WTC11 (cell line): ENCODE measurements at regions not wholly inside any gene's neighbourhood (a gene's known extent, or its start where the extent isn't known, plus 50 kb on each side); places are given as distances from the start of the nearest gene placed in this dataset.

Source experiments
- CBFB ChIP-seq: sonication (generic); formaldehyde crosslinking; IDR thresholded peaks from 2 replicates; pipeline ENCODE4 v1.8.1; 2022; ENCODE audit warnings: mild to moderate bottlenecking, low read depth, missing genetic modification reagents
- CREB1 ChIP-seq: sonication (generic); formaldehyde crosslinking; IDR thresholded peaks from 2 replicates; pipeline ENCODE4 v1.8.0; 2023; ENCODE audit warnings: mild to moderate bottlenecking, missing genetic modification reagents
- CTCF ChIP-seq: fragments of 200-600 bp; IDR thresholded peaks from 2 replicates; pipeline ENCODE4 v1.8.0; 2022; ENCODE audit warnings: antibody characterized with exemption
- JUN ChIP-seq: sonication (generic); formaldehyde crosslinking; IDR thresholded peaks from 2 replicates; pipeline ENCODE4 v1.8.0; 2023; ENCODE audit warnings: mild to moderate bottlenecking, missing genetic modification reagents
- NFATC4 ChIP-seq: fragments of 250-450 bp; sonication (Bioruptor Pico); IDR thresholded peaks from 2 replicates; pipeline ENCODE4 v1.9.0; 2021; ENCODE audit warnings: mild to moderate bottlenecking
- PREB ChIP-seq: sonication (generic); formaldehyde crosslinking; IDR thresholded peaks from 2 replicates; pipeline ENCODE4 v1.8.1; 2022; ENCODE audit warnings: mild to moderate bottlenecking, missing genetic modification reagents, moderate library complexity, borderline replicate concordance
- STAT6 ChIP-seq: sonication (generic); formaldehyde crosslinking; conservative IDR thresholded peaks from 2 replicates; pipeline ENCODE4 v1.8.1; 2023; ENCODE audit warnings: mild to moderate bottlenecking, low read depth, missing genetic modification reagents, moderate library complexity
- TCF7 ChIP-seq: sonication (generic); formaldehyde crosslinking; IDR thresholded peaks from 2 replicates; pipeline ENCODE4 v1.8.0; 2022; ENCODE audit warnings: mild to moderate bottlenecking, low read depth, missing genetic modification reagents, moderate library complexity
- ZNF121 ChIP-seq: sonication (generic); formaldehyde crosslinking; IDR thresholded peaks from 2 replicates; pipeline ENCODE4 v1.8.0; 2023; ENCODE audit warnings: missing genetic modification reagents
- ZNF317 ChIP-seq: sonication (generic); formaldehyde crosslinking; IDR thresholded peaks from 2 replicates; pipeline ENCODE4 v1.8.1; 2023; ENCODE audit warnings: low read depth, mild to moderate bottlenecking, moderate library complexity, missing genetic modification reagents, borderline replicate concordance
- TF ChIP-seq, protein P1 (sequence below): sonication (generic); formaldehyde crosslinking; IDR thresholded peaks from 2 replicates; pipeline ENCODE4 v1.8.1; 2023; ENCODE audit warnings: mild to moderate bottlenecking, missing genetic modification reagents
- TF ChIP-seq, protein P2 (sequence below): sonication (generic); formaldehyde crosslinking; IDR thresholded peaks from 2 replicates; pipeline ENCODE4 v1.8.0; 2022; ENCODE audit warnings: mild to moderate bottlenecking, missing genetic modification reagents

DNA sequence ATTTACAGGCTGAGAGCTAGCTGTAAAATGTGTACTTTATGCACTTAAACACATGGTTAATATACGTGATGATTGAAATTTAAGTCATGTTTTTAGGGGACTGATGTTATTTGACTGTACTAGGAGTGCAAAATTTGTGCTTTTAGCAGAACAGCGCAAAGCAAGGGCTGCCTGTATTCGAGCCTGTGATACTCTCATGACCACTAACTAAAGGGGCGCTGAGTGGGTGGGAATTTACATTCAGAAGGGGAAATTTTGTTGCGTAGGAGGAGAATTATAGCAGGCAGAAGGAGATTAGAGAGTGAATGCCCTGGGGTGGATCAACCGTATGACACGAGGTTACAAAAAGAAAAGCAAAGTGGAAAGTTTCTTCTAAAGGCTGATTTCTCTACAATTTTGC is 271.8 kb upstream of the HTR2A start:
- TF ChIP-seq CTCF, result no peak
- TF ChIP-seq CREB1, result no peak
- TF ChIP-seq STAT6 (CRISPR knock-in tag), result no peak
- TF ChIP-seq CBFB (CRISPR knock-in tag), result no peak
- no peak for TF ChIP-seq ZNF317 (CRISPR knock-in tag)
- no peak for TF ChIP-seq TCF7 (CRISPR knock-in tag)
- TF ChIP-seq PREB, result no peak
- TF ChIP-seq NFATC4 (CRISPR knock-in tag), result no peak
- no peak for TF ChIP-seq JUN (CRISPR knock-in tag)
- TF ChIP-seq, protein P1, sequence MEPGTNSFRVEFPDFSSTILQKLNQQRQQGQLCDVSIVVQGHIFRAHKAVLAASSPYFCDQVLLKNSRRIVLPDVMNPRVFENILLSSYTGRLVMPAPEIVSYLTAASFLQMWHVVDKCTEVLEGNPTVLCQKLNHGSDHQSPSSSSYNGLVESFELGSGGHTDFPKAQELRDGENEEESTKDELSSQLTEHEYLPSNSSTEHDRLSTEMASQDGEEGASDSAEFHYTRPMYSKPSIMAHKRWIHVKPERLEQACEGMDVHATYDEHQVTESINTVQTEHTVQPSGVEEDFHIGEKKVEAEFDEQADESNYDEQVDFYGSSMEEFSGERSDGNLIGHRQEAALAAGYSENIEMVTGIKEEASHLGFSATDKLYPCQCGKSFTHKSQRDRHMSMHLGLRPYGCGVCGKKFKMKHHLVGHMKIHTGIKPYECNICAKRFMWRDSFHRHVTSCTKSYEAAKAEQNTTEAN (CRISPR knock-in tag), result no peak
- TF ChIP-seq ZNF121 (CRISPR knock-in tag), result no peak
- TF ChIP-seq, protein P2, sequence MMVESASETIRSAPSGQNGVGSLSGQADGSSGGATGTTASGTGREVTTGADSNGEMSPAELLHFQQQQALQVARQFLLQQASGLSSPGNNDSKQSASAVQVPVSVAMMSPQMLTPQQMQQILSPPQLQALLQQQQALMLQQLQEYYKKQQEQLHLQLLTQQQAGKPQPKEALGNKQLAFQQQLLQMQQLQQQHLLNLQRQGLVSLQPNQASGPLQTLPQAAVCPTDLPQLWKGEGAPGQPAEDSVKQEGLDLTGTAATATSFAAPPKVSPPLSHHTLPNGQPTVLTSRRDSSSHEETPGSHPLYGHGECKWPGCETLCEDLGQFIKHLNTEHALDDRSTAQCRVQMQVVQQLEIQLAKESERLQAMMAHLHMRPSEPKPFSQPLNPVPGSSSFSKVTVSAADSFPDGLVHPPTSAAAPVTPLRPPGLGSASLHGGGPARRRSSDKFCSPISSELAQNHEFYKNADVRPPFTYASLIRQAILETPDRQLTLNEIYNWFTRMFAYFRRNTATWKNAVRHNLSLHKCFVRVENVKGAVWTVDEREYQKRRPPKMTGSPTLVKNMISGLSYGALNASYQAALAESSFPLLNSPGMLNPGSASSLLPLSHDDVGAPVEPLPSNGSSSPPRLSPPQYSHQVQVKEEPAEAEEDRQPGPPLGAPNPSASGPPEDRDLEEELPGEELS (CRISPR knock-in tag), result no peak
